Activated CD8-positive, alpha-beta T cell treated with anti-CD3 and anti-CD28 coated beads for 36 hours (primary cell): ENCODE measurements at regions not wholly inside any gene's neighbourhood (a gene's known extent, or its start where the extent isn't known, plus 50 kb on each side); places are given as distances from the start of the nearest gene placed in this dataset.
"Not testable (repeated sequence)": the region's sequence is repeated elsewhere in the genome, so short reads cannot be mapped to it uniquely, and the experiment has no call there.

Source experiments
- ATAC-seq: fragments of 200-7000 bp; cut with Tn5 transposase; one replicate; pipeline ENCODE4 v1.10.0; 2021; ENCODE audit warnings: mild to moderate bottlenecking, moderate library complexity
- CTCF ChIA-PET: fragments of 350-600 bp; sonication (Branson Sonifier 250); formaldehyde crosslinking; loops from one replicate; lab custom pipeline; 2021; ENCODE audit warnings: antibody characterized with exemption; lab: Charles Lee
- POLR2A ChIA-PET: fragments of 350-600 bp; sonication (Branson Sonifier 250); formaldehyde crosslinking; loops from one replicate; lab custom pipeline; 2021; ENCODE audit warnings: antibody characterized with exemption; lab: Charles Lee
- DNase-seq: peaks from one replicate; pipeline ENCODE4 v3.0.0-alpha.2; 2020
- H3K27ac Mint-ChIP-seq: one replicate; pipeline ENCODE4 v1.8.0; 2021; ENCODE audit warnings: mild to moderate bottlenecking, mixed read lengths
- H3K27me3 Mint-ChIP-seq: one replicate; pipeline ENCODE4 v1.8.0; 2021; ENCODE audit warnings: mixed read lengths
- H3K36me3 Mint-ChIP-seq: one replicate; pipeline ENCODE4 v1.8.0; 2021; ENCODE audit warnings: low read depth, mixed read lengths
- H3K4me1 Mint-ChIP-seq: one replicate; pipeline ENCODE4 v1.8.0; 2021; ENCODE audit warnings: low read depth, mixed read lengths
- H3K4me3 Mint-ChIP-seq: one replicate; pipeline ENCODE4 v1.8.0; 2021; ENCODE audit warnings: mild to moderate bottlenecking, moderate library complexity, mixed read lengths
- H3K9me3 Mint-ChIP-seq: one replicate; pipeline ENCODE4 v1.8.0; 2021; ENCODE audit warnings: mixed read lengths
- intact Hi-C: fragments of 100-400 bp; cut with micrococcal nuclease; formaldehyde crosslinking; loops from one replicate; pipeline ENCODE4 v1.10.0; 2022
- TF ChIP-seq, protein P1 (sequence below): fragments of 200-600 bp; IDR thresholded peaks from one replicate; pipeline ENCODE4 v1.8.0; 2022; ENCODE audit warnings: antibody characterized with exemption, mild to moderate bottlenecking

DNA sequence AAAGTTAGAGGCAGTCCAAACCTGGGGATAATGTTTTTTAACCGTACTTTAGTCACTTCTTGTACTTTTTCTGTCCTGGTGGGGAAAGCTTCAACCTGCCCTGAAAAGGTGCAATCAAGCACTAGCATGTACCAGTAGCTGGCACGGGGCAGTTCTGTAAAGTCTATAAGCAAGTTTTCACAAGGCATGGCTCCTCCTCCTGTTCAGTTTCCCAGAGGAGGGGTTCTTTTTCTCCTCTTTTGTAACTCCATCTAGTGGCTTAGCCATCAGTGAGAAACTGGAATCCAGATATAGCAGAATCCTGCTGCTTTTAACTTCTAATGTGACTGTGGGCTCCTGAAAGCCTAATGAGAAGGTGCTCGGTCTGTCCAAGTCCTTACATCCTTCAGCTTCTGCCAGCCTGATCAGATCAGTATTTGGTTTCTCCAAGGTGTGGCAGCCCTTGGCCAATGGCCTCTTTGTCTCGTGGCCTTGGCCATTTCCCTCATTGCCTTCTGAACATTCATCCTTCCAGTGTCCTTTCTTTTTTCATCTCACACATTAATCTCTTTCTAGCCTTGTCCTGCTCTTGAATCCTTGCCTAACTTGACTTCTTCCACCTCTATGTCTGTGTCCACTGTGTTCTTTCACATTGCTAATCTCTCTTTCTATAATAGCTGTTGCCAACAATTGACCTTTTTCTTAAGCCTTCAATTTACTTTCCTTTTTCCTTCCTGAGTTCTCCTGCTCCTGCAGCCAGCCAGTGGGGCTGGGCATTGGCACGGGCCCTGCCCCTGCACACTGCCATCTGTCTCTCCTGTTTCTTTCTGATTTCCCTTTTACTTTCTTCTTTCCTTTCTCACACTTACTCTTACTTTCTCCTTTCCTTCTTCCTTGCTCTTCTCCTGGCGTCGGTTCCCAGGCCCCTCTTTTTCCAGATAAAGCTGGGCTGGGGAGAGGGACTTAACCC lies 222.0 kb upstream of the SYNCRIP start:
- ChIA-PET POLR2A (no interaction called here), CTCF (no interaction called here)
- intact Hi-C loops, result no loop called here
- no peak overlapping the region for H3K4me3 Mint-ChIP-seq
- H3K27me3 Mint-ChIP-seq, result no peaks in the 10 kb centered on the region
- no peaks in the 10 kb centered on the region for H3K4me1 Mint-ChIP-seq
- DNase-seq, result no peak
- no peaks in the 10 kb centered on the region for H3K36me3 Mint-ChIP-seq
- no peak for ATAC-seq
- TF ChIP-seq, protein P1, sequence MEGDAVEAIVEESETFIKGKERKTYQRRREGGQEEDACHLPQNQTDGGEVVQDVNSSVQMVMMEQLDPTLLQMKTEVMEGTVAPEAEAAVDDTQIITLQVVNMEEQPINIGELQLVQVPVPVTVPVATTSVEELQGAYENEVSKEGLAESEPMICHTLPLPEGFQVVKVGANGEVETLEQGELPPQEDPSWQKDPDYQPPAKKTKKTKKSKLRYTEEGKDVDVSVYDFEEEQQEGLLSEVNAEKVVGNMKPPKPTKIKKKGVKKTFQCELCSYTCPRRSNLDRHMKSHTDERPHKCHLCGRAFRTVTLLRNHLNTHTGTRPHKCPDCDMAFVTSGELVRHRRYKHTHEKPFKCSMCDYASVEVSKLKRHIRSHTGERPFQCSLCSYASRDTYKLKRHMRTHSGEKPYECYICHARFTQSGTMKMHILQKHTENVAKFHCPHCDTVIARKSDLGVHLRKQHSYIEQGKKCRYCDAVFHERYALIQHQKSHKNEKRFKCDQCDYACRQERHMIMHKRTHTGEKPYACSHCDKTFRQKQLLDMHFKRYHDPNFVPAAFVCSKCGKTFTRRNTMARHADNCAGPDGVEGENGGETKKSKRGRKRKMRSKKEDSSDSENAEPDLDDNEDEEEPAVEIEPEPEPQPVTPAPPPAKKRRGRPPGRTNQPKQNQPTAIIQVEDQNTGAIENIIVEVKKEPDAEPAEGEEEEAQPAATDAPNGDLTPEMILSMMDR, result no peak
- no peak overlapping the region for H3K27ac Mint-ChIP-seq
- no peaks in the 10 kb centered on the region for H3K9me3 Mint-ChIP-seq

DNA sequence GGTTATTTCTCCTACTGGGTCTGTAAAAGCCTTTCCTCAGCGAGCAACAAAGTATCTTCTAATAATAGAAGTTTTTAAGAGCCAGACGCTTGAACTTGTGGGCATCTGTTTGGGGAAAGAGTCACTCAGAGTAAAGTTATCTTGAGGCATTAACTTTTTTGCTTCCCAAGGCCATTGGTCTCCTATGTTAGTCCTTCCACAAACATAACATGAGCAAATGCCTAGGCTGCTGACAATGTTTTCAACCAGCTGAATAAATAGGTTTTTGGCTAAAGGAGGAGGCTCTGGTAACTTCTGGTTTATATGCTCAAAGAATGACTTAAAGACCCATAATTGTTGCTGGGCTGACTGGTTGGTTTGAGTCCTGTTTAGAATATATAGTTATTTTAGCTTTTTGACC lies 213.5 kb upstream of the SYNCRIP start:
- POLR2A ChIA-PET, result no interaction called here
- Mint-ChIP-seq H3K27ac (no peak overlapping the region), H3K4me3 (no peak overlapping the region), H3K9me3 (no peaks in the 10 kb centered on the region), H3K27me3 (peaks cover 2% of the 10 kb centered on the region), H3K4me1 (no peaks in the 10 kb centered on the region), H3K36me3 (no peaks in the 10 kb centered on the region)
- DNase-seq (no peak), ATAC-seq (no peak)
- CTCF ChIA-PET, result no interaction called here
- TF ChIP-seq, protein P1, result no peak
- intact Hi-C loops, result no loop called here

DNA sequence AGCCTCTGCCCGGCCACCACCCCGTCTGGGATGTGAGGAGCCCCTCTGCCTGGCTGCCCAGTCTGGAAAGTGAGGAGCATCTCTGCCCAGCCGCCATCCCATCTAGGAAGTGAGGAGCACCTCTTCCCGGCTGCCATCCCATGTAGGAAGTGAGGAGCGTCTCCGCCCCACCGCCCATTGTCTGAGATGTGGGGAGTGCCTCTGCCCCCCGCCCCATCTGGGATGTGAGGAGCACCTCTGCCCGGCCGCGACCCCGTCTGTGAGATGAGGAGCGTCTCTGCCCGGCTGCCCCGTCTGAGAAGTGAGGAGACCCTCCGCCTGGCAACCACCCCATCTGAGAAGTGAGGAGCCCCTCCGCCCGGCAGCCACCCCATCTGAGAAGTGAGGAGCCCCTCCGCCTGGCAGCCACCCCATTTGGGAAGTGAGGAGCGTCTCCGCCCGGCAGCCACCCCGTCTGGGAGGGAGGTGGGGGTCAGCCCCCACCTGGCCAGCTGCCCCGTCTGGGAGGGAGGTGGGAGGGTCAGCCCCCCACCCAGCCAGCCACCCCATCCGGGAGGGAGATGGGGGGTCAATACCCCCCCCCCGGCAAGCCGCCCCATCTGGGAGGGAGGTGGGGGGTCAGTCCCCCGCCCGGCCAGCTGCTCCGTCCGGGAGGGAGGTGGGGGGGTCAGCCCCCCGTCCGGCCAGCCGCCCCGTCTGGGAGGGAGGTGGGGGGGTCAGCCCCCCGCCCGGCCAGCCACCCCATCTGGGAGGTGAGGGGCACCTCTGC lies 195.8 kb upstream of the SYNCRIP start:
- H3K27ac Mint-ChIP-seq, H3K9me3 Mint-ChIP-seq, H3K27me3 Mint-ChIP-seq, intact Hi-C loops, H3K4me3 Mint-ChIP-seq, H3K36me3 Mint-ChIP-seq, DNase-seq, CTCF ChIA-PET, H3K4me1 Mint-ChIP-seq, POLR2A ChIA-PET, ATAC-seq: not testable (repeated sequence)

DNA sequence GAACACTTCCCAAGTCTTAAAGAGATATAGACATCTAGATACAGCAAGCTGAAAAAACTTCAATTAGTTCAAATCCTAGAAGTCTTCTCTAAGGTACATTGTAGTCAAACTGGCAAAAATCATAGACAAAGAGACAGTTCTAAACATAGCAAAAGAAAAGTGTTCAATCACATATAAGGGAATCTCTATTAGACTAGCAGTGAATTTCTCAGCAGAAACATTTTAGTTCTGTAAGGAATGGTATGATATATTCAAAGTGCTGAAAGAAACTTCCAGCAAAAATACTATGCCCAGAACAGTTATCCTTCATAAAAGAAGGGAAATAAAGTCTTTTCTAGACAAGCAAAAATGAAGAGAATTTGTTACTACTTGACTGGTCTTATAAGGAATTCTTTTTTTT lies 186.3 kb upstream of the SYNCRIP start:
- POLR2A ChIA-PET, result no interaction called here
- no peak for ATAC-seq

DNA sequence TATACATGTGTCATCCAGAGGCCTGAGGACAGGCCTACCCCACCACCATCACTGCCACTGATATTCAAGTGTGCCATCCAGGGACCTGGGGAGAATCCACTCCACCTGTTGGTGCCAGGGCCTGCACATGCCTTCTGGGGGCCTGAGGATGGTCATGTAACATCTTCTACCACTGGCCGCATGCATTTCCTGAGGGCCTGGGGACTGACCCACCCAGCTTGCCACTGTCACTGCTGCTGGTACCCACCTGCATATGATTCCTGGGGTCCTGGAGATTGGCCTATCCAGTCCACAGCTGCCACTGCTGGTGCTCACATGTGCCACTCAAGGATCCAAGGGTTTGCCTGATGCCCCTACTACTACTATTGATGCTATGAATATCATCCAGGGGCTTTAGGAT lies 184.3 kb upstream of the SYNCRIP start:
- CTCF ChIA-PET, result no interaction called here
- no peaks in the 10 kb centered on the region for H3K36me3 Mint-ChIP-seq
- POLR2A ChIA-PET, result no interaction called here

More for the DNA sequence above, 186.3 kb upstream of the SYNCRIP start:
- Mint-ChIP-seq H3K27me3 (peaks cover under 1% of the 10 kb centered on the region), H3K27ac (no peak overlapping the region), H3K4me1 (no peaks in the 10 kb centered on the region), H3K9me3 (peaks cover 11% of the 10 kb centered on the region), H3K36me3 (no peaks in the 10 kb centered on the region), H3K4me3 (no peak overlapping the region)
- DNase-seq, result no peak
- TF ChIP-seq, protein P1, result no peak
- intact Hi-C loops, result no loop called here
- CTCF ChIA-PET, result no interaction called here

More for the DNA sequence above, 184.3 kb upstream of the SYNCRIP start:
- DNase-seq (no peak), ATAC-seq (no peak)
- H3K27ac Mint-ChIP-seq, result no peak overlapping the region
- no peak overlapping the region for H3K4me3 Mint-ChIP-seq
- no peaks in the 10 kb centered on the region for H3K4me1 Mint-ChIP-seq
- TF ChIP-seq, protein P1, result no peak
- H3K9me3 Mint-ChIP-seq, result peaks cover 17% of the 10 kb centered on the region
- H3K27me3 Mint-ChIP-seq, result no peaks in the 10 kb centered on the region
- intact Hi-C loops, result no loop called here
